ENCODE measurements at regions not wholly inside any gene's neighbourhood (a gene's known extent, or its start where the extent isn't known, plus 50 kb on each side); places are given as distances from the start of the nearest gene placed in this dataset.

- no peak for DNase-seq
Measured at GRCh38 chr14:101027966-101028365, 124.4 kb upstream of the RTL1 start.

DNA sequence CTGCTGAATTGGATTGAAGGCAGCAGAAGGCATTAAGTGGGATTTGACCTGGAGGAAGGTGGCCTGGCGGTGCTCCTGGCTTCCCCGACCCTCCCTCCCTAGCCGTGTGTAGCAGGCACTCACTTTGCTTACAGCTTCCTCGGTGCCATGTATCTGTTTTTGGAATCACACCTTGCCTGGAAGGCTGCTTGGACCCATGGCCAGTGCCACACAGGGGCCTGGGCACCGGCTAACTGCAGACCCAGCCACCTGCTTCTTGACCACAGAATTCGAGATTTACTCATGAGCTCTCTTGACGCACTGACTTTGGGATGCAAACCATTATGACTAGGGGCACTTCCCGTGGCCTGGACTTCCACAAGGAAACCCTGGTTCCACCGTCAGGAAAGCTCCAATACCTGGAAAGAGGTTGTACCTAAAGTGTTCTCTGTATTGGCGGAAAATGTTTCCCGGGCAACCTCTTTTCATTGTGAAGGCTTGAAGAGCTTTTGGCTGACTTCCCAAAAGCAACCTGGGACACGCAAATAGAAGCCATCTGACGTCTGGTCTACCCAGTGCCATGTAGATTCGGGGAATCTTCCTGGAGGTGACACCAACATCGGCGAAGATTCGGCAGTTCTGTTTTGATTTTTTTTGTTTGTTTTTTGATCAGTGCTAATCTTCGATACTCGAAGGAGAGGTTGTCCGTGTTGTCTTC, 125.6 kb upstream of the RTL1 start:
- DNase-seq: no peak

DNA sequence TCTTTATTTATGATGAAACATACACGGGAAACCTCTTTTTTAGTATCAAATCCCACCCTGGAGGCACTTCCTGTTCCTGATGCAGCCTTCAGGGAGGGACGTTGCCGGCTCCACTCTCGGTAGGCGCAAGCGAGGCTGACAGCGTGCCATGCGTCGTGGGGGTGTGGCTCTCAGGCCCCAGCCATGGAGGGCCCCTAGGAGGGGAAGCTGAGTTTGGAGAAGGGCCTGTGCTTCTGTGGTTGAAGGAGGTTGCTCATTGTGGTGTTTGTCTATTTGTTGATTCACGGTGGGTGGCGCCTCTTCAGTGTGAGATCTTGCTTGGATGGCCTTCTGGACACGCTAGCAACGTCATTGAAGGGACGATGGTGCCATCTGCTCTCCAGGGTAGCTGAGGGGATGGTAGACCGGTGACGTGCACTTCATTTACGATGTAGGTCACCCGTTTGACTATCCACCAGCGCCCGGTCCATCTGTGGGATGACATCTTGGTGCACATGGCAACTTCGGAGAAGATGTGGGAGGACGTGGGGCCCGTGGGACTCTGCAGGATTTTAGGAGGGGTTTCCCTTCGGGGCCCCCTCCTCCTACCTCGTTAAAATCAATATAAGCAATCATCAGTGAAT, 126.3 kb upstream of the RTL1 start:
- DNase-seq: no peak

DNA sequence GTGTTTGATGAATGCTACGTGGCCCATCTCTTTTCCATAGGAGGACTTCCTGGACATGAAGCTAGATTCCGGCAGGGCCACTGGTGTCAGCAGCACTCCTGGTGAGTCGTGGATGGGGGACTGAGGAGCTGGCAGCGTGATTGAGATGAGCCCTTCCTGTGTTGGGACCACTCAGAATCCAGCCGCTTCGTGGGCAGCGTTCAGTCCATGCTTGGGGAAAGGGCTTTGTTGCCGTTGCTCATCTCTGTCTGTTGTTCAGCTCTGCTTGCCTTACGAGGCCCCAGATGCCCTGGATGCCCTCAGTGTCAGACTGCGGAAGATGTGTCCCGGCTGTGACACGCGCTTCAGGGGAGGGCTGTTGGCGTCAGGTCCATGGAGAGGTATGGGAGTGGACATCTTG, 127.1 kb upstream of the RTL1 start:
- no peak for DNase-seq

DNA sequence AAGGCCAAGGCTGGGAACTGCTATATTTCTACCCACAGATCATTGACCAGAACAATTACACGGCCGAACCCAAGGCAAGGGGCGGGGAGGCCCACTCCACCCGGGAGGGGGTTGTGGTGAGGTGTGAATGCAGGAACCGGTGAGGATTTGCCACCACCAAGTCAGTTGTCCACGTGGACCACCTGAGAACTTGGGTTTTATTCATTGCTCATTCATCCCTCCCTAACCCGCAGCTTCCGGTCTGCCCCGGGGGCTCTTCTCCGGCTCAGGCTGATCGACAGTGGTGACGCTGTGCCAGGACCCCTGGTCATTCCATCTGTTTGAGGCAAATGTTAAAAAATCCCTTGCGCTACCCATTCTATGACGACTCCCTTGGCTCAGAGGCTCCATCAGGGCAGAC, 127.7 kb upstream of the RTL1 start:
- no peak for DNase-seq

DNA sequence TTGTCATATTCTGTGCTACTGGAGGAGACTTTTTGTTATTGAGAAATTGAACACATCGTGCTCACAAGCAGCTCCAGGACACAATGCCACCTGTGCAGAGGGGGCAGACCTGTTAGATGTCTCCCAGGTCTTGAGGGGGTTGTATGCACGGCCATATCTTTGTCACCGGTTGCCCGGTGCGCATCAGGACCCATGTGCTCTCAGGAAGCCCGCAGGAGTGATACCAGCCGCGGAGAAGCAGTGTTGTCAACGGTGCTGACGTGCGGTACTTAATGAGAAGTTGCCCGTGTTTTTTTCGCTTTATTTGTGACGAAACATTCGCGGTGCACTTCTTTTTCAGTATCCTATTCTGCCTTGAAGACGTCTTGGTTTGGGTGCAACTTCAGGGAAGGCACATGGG, 128.2 kb upstream of the RTL1 start:
- no peak for DNase-seq

DNA sequence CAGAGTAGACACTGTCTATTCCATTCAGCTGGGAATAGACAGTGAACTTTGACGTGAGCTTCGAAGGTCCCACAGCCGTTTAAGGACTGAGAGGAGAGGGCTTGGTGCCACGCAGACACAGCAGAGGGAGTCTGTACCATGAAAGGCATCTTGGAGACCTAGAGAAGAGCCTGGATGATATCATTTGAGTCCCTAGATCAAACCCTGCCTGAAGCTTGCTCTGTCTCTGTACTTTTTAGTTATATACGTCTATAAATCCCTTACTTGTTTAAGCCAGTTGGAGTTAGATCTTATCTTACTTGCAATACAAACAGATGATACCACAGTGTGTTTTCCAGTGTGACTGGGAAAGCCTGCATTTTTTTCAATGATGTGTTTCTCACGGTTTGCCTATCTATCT, 128.9 kb upstream of the RTL1 start:
- DNase-seq: no peak

DNA sequence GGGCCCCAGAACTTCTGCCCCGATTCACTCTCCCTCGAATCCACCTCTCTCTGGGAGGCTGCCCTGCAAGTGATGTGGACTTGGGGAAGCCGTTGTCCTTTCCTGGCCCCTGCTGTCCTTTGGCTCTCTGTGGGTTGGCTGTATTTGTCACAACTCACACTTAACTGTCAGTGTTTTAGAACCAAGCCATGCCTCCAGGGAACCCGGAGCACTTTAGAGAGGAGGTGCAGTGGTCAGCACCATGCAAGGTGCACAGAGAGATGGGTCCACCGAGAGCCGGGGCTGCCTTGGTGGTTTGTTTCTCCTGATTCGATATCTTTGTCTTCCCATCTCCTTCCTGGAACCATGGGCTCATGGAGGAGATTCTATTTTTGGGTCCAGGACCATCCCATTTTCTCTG, 129.5 kb upstream of the RTL1 start:
- no peak for DNase-seq

- no peak for DNase-seq
Measured at GRCh38 chr14:101033446-101034165, 130.1 kb upstream of the RTL1 start.

DNA sequence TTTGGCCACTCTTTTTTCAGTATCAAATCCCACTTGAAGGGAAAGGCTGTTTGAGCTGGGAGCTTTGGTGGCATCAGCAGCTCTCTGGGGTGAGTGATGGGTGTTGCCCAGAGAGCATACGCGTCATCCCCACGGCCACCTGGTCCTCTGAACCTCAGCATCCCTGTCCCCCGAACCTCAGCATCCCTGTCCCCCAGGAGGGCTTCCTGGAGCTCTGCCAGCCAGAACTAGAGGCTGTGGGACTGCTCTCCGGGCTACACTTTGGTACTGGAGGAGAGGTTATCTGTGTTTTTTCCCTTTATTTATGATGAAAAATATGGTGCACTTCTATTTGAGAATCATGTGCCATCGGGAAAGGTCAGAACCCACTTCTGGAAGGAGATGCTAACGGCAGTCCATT, 131.5 kb upstream of the RTL1 start:
- DNase-seq: no peak

DNA sequence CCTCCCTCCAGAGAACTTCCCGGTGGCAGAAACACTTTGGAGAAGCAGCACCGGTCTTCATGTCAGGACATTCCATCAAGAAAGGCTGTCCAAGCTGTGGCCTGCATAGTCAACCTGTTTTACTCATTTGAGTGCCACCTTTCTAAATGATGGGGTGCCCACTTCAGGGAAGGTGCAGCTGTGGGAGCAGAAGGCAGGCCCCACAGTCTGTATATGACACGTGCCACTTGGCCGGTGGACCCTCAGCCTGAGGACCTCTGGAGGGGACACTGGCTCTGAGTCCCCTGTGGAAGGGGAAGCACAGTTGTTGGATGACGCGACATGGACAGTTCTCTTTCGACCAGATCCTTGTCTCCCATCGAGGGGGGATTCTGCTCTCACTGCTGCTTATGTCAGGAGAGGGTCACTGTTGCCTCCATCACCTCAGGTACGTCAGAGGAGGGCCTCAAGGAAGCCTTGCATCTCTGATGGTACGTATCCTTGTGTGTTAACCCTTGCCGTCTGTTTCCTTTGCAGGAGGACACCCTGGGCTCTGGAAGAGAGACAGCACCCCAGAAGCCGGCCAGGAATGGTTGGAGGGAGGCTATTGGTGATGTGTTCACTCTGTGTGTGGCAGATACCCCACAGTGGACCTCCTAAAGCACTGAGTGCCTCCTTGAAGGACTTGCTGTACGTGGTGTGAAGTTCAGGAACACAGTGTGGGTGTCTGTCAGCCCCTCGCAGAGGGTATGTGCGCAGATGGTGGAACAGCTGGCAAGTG, 132.1 kb upstream of the RTL1 start:
- DNase-seq: no peak

DNA sequence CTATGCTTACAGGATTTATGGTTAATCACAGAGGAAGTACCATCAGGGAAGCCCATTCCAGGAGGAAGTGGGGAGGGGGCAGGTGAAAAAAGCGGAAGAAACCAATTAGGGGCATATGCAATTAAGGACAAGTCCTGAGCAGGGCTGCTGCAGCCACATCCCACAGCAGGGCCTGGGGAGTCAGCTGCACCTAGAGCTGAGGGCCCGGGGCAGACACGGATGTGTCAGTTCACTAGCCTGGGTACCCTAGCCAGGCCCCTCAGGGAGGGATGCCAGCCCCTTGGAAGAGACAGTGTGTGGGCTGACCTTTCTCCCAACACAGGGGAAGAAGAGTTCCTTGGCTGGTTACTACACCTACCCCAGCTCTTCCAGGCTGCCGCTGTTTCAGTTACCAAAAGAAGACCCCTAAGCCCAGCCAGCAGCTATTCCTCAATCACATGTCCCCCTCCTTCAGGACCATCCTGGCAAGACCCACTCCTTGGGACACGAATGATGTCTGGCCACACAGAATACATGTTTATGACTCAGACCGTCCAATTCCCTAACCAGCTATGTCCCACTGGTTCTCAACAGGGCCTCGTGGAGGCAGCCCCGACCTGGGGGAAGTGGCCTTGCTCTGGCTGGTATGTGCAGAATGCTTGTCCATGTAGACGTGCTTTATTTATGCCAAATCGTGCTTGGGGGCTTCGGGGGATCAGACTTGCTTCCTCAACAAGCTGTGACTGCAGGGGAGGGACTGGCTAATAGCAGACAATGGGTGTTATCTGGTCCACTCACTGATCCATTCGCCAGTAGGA, 133.7 kb upstream of the RTL1 start:
- no peak for DNase-seq

- no peak for DNase-seq
Measured at GRCh38 chr14:101039031-101039754, 135.7 kb upstream of the RTL1 start.

- DNase-seq: no peak
Measured at GRCh38 chr14:101039755-101040138, 136.2 kb upstream of the RTL1 start.

DNA sequence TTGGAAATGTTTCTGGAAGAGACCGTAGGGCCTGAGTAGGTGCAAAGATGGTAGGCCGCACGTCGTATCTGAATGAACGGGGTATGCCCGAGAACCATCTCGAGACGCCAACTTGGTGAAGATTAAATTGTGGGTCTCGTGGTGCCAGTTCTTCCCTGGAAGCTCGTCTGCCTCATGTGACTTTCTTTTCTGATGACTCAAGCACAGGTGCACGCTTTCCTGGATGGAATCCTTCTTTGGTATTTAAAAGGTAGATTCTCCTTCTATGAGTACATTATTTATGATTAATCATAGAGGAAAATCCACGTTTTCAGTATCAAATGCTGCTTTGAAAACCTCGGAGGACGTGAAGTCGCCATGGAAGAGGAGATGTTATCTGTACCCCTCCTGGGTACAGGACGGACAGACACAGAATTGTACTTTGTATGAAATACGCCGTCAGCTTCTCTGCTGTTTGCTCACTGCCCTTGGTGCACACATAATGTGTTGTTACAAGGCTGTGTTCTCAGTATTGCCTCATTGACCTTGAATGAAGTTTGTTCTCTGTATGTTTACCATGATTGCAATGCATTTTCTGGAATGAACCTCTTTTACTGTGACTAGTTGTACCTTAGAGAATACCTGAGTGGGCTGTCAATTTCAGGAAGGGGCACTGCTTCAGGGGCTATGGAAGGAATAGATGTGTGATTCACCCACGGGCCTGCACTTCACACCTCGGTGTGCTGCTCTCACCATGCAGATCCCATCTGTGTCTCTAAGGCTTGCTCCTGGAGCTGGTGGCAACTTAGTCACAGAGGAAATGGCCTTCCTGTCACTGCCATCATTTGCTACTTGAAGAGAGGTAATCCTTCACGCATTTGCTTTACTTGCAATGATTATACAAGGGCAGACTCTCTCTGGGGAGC, 137.3 kb upstream of the RTL1 start:
- no peak for DNase-seq

GRCh38 chr14:101043891-101044290, 140.4 kb upstream of the RTL1 start:
- no peak for DNase-seq

- DNase-seq: no peak
Measured at GRCh38 chr14:101044741-101045140, 141.2 kb upstream of the RTL1 start.

- DNase-seq: no peak
Measured at GRCh38 chr14:101045511-101045910, 142.0 kb upstream of the RTL1 start.

GRCh38 chr14:101046071-101046470, 142.5 kb upstream of the RTL1 start:
- DNase-seq: no peak

DNA sequence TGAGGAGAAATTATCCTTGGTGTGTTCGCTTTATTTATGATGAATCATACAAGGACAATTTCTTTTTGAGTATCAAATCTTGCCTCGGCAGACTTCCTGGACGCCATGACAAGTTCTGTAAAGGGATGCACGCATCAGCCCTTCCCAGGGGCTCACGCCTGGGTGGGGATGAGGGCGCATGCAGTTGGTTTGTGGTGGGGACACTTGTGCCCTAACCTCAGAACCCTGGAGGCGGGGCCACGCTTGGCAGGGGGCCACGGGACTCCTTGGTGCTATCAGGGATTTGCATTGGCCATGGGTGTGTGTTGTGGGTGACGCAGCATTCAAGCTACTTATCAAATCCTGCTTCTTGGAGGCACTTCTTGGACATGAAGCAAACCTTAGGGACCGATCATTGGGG, 143.8 kb upstream of the RTL1 start:
- no peak for DNase-seq

DNA sequence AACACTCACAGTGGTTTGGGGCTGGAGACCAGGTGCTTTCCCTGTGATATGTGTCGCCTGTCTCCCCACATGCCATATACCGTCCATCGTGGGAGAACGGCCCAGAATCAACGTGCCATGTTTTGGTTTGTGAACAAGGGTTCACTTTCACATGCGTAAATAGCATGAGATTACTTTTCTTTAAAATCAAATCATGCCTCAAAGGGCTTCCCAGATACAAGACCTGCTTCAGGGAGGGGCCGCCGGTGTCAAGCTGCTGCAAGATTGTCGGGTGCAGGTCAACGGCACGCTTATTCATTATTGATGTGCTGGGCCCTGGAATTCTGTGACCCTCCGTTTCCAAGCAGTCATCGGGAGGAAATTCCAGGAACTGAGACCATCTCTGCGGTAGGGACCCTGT, 145.2 kb upstream of the RTL1 start:
- DNase-seq: no peak
